COLO668 (cell line): ENCODE measurements at regions not wholly inside any gene's neighbourhood (a gene's known extent, or its start where the extent isn't known, plus 50 kb on each side); places are given as distances from the start of the nearest gene placed in this dataset.
"Not testable (repeated sequence)": the region's sequence is repeated elsewhere in the genome, so short reads cannot be mapped to it uniquely, and the experiment has no call there.

ENCODE experiments used
- DNase-seq: peaks from one replicate; lab custom pipeline; 2025; ENCODE audit not compliant: unreplicated experiment; lab: John Stamatoyannopoulos, UW

- no peak for DNase-seq
Observed at GRCh38 chr6:66128656-66129055, 421.6 kb upstream of the EYS start.

DNA sequence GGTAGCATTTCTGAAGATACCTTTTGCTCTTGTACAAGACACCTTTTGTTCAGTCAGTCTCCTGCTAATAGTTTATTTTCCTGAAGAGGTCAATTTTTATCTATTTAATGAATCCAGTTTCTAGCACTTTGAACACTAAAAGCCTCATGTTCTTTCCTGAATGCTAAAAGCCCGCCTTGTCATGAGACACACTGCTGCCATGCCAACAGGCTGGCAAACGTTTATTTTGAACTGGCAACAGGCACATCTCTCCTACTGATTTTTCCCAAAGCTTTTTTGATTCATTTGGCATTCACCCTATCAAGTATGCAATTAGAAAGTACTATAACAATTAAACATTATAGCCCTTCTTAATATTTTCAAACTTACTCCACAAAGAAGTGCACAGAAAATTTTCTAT lies 421.2 kb upstream of the EYS start:
- no peak for DNase-seq

GRCh38 chr6:66127061-66127460 lies 420.0 kb upstream of the EYS start:
- DNase-seq: no peak

GRCh38 chr6:66126358-66126757 lies 419.3 kb upstream of the EYS start:
- DNase-seq: no peak

DNA sequence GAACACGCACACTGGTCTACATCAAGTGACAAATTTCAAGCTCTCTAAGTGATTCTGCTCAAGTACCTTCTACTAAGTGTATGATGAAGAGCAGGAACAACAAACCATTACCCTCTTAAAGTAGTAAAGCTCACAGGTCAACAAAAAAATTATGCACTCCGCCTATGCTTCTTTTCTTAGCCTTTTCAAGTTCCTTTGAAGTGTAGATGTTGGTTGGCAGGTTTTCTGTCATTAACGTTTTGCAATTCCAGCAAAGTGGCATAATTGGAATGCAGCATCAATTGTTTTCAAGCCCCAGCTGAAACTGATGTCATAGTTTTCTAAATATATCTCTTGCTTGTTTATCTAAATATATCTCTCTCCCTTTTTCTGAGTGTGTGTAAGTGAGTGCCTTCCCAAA lies 396.9 kb upstream of the EYS start:
- DNase-seq: no peak

GRCh38 chr6:66103354-66103753 lies 396.3 kb upstream of the EYS start:
- no peak for DNase-seq

DNA sequence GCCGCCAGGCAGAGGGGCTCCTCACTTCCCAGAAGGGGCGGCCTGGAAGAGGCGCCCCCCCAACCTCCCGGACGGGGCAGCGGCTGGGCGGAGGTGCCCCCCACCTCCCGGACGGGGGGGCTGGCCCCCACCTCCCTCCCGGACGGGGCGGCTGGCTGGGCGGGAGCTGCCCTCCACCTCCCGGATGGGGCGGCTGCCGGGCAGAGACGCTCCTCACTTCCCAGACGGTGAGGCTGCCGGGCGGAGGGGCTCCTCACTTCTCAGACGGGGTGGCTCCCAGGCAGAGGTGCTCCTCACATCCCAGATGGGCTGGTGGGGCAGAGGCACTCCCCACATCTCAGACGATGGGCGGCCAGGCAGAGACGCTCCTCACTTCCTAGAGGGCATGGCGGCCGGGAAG lies 389.7 kb upstream of the EYS start:
- no peak for DNase-seq

- no peak for DNase-seq
Observed at GRCh38 chr6:66094615-66095014, 387.6 kb upstream of the EYS start.

DNA sequence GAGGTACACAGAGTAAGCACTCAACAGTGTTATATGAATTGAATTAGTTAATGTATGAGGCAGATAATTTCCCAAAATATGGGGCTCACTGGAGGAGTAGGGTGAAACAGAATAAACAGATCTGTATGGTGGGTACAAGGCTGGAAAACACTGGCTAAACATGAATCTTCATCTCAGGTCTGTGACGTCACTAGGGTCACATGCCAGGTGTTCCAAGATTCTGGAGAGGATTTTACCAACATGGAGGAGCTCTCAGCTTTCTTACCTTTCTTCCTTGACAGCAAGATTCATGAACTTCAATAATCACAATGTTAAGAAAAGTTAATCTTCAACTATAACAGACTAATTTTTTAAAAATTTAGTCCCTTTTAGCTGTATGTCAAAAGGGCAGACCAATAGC lies 385.3 kb upstream of the EYS start:
- not testable (repeated sequence) for DNase-seq

DNA sequence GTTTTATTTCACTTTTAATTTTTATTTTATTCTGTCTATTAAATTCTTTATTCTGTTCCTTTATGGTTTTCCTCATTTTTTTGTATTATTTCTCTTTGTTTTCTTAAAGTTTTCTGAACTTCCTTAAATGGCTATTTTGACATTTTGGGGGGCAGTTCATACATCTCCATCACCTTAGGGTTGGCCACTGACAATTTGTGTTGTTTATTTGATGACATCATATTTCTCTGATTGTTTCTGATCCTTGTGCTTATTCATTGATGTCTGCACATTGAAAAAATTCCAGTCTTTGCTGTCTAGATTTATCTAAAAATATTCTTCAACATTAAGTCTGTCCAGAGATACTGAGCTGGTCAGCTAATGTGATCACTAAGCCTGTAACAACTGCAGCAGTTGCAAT lies 379.5 kb upstream of the EYS start:
- no peak for DNase-seq

GRCh38 chr6:66082914-66083313 lies 375.9 kb upstream of the EYS start:
- no peak for DNase-seq

DNA sequence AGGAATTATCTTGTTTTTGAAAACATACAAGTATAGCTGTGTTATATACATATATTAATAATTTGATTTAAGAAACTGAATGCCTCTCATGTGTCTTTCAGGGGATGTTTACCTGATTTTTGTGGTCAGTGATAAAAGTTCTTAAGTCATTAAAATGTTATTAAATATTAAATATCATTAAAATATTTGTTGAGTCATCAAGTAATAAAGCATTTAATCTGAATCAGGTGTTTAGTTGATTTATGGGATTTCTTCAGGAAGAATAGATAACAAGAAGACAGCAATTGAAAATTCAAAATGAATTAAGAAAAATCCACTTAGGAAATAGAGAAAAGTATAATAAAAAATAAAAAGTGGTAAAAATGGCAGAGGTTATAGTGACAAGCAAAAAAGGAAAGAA lies 361.9 kb upstream of the EYS start:
- DNase-seq: no peak

DNA sequence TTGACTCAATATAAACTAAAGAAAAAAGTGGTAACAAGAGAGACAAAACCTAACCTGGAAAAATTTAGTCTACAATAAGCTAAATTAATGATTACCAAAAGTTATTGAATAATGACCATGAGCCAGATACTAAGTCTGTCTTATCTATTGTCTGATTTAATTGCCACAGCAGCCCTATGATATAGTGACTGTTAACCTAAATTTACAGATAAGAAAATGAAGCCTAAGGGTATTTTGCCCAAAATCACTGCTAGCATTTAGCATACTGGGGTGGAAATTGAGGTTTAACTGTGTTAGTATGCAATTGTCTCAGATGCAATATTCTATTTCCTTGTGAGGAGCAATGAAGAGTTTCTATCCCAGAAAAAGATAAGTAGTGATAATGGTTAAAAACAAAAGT lies 361.0 kb upstream of the EYS start:
- no peak for DNase-seq

DNA sequence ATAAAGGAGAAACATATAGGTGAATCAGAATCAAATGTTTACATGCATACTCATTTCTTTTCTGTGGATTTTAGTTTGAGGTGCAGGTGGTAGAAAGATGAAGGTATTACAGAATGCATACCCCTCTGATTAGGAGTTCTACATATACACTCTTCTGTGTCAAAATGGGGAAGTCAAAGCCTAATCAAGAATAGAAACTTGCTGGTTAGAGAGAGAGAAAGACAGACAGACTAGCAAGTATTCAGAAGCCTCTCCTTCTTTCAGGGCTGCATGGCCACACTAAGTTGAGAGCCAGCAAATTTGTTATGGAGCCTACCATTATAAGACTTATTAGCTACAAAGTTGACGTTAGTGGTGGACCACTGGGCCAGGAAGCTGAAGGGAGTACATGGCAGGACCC lies 358.3 kb upstream of the EYS start:
- no peak for DNase-seq

GRCh38 chr6:66057034-66057433 lies 350.0 kb upstream of the EYS start:
- DNase-seq: no peak

GRCh38 chr6:66054967-66055366 lies 347.9 kb upstream of the EYS start:
- DNase-seq: no peak

DNA sequence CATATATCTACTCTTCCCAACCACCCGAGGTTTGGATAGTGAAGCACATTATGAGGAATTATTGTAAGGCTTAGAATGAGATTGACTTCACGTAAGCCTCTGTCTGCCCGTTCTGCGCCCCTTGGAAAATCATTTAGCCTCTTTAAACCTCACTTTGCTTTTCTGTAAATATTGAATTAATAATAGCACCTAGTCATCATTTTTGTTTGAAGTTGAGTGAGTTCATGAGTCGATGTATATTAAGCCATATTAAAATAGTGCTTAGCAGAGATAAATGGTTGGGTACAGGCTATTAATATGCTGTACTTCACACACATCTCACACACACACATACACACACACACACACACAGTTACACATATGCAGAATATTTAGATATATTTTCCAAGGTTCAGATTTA lies 344.8 kb upstream of the EYS start:
- no peak for DNase-seq

DNA sequence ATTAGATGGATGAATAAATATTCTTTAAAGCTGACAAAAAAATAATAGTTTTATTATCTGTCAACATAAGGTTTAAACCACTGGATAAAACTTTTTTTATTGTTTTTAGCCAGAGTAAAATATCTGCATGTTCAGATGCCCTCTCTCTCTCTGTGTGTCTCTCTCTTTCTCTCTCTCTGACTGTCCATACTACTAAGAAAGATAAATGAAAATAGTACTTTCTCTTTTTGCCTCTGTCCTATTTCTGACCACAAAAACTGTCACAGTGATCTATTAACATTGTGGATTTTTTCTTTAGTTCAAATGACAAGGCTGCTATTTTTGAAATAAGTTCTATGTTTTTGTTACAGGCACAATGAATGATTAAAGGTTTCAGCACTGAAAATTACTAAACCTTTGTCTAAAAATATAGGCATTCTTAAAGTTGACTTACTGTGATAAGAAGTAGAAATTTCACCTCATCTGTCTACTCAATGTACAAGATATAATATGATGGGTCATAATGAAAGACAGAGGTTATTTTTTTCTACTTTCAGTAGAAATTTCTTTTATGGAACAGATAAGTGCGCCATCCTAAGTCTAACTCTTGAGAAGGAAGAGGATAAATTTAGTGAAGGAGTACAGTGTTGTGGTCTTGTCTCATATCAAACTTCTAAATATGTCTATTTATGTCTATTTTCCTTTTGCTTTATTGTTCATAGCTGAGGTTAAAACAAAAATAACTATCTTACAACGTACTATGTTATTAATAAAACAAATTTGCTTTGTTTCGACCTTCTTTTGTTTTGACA lies 341.9 kb upstream of the EYS start:
- no peak for DNase-seq

DNA sequence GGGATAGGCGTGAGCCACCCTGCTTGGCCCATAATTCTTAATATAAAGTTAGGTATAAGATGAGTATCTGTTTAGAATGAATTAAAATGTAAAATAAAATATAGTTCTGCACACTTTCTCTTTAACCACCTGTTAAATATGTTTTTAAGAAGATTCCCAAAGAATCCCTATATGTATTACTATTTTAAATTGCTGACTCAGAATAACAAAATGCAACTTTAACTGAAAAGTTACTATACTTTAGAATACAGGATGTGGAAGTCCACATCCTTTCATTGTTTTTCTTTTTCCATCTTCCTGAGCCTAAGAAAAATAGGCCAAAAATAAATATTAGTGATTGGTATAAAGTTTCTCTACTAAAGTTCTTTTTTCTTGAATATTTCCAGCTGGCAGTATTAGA lies 325.6 kb upstream of the EYS start:
- DNase-seq: no peak

- no peak for DNase-seq
Observed at GRCh38 chr6:66029391-66029790, 322.4 kb upstream of the EYS start.

DNA sequence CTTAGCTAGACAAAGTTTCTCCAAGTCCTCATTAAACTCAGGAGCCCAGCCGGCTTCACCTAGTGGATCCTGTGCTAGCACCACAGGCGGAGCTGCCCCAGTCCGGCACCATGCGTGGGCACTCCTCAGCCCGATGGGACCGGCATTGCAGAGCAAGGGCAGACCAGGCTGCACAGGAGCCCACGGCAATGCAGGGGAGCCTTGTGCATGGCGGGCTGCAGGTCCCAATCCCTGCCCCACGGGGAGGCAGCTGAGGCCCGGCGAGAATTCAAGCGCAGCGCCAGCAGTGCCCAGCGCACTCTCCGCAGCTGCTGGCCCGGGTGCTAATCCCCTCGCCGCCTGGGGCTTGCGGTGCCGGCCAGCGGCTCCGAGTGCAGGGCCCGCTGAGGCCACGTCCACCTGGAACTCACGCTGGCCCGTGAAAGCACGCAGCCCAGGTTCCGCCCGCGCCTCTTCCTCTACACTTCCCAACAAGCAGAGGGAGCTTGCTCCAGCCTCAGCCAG lies 292.3 kb upstream of the EYS start:
- DNase-seq: no peak

DNA sequence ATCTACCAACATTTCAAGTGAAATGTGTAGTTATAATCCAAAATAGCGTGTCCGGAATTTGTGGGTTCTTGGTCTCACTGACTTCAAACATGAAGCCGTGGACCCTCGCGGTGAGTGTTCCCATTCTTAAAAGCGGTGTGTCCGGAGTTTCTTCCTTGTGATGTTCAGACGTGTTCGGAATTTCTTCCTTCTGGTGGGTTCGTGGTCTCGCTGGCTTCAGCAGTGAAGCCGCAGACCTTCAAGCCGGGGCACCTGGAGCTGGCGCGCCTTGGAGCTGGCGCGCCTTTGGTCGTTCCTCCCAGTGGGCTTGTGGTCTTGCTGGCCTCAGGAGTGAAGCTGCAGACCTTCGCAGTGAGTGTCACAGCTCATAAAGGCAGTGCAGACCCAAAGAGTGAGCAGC lies 291.5 kb upstream of the EYS start:
- no peak for DNase-seq

DNA sequence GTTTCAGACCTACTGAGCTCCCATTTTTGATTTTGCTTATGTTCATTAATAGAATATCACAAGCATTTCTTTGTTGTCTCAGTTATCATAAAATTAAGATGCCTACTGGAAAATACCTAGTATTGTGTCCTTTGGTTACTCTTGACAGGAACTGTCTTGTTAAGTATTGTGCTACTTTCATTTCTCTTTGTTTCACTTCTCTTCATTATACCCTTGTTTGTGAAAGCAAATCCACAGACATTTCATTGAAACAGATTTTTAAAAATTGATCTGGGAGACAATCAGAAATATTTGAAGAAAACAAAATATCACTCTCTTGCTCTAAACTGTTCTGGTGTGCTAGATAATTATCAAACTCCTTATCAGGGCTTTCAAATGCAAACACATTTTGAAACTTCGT lies 290.5 kb upstream of the EYS start:
- no peak for DNase-seq
